ENCODE measurements at regions not wholly inside any gene's neighbourhood (a gene's known extent, or its start where the extent isn't known, plus 50 kb on each side); places are given as distances from the start of the nearest gene placed in this dataset.

- DNase-seq (ENCODE audit: low spot score): no peak
These were observed 132.4 kb upstream of the LMO4 start for GRCh38 chr1:87196110-87196827.

DNA sequence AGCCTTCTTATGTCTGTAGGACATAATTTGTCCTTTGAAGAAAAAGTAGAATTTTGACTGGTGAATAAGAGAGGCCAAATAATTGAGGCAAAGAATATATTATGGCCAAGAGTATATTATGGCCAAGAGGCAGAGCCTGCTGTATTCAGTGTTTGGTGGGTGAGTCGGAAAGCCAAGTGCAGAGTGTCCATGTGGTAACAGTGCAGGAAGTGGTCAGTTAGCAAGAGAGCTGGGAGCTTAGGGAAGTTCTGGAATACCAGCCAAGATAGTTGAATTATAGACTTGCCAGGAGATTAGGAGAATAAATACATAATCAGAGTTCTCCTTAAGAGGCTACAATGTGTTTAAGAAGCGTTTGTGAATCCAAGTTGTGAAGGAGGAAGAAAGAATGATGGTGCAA lies 131.5 kb upstream of the LMO4 start:
- no peak for DNase-seq (ENCODE audit: low spot score)

- no peak for DNase-seq (ENCODE audit: low spot score)
These were observed 131.0 kb upstream of the LMO4 start for GRCh38 chr1:87197641-87198040.

- no peak for DNase-seq (ENCODE audit: low spot score)
These were observed 127.6 kb upstream of the LMO4 start for GRCh38 chr1:87200875-87201638.

GRCh38 chr1:87201768-87202167 lies 126.9 kb upstream of the LMO4 start:
- DNase-seq (ENCODE audit: low spot score): no peak

DNA sequence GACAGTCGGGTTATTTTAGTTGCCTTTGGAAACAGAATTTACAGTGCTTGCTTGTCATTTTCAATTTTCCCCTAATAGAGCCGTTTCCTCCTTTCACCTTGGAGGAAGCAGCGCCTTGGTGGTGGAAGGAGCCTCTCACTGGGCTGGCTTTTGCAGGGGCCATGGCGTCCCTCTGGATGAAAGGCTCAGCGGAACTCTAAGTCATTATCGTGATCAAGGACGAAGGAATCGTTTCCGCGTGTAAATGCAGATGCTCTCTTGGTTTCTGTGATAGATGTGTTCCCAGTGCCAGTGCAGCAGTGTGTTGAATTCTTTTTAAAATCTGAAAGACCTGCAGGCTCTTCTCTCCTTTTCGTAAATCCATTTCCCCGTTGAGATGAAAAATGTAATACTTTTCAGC lies 126.2 kb upstream of the LMO4 start:
- no peak for DNase-seq (ENCODE audit: low spot score)

DNA sequence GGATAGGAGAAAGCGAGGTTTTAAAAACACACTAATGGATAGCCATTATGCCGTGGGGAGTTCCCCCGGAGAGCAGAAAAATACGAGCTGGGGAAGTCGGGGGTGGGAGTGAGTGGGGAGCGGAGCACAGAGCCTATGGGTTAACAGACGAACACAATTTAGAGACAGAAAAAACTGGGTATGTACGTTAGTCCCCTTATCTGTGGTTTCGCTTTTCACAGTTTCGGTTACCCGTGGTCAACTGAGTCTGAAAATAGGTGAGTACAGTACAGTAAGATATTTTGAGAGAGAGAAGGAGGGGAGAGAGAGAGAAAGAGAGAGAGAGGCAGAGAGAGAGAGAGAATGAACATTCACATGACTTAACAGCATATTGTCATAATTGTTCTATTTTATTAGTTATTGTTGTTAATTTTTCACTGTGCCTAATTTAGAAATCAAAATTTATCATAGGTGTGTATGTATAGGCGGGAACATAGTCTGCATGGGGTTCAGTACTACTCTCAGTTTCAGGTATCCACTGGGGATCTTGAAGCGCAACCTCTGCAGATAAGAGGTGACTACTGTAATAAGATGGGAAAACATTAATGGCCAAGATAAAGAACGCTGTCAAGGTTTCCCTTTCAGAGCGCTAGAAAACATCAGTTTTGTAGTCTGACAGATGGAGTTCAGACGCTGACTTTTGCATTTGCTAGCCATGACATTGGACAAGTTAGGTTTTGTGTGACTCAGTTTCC lies 125.6 kb upstream of the LMO4 start:
- DNase-seq (ENCODE audit: low spot score): no peak

DNA sequence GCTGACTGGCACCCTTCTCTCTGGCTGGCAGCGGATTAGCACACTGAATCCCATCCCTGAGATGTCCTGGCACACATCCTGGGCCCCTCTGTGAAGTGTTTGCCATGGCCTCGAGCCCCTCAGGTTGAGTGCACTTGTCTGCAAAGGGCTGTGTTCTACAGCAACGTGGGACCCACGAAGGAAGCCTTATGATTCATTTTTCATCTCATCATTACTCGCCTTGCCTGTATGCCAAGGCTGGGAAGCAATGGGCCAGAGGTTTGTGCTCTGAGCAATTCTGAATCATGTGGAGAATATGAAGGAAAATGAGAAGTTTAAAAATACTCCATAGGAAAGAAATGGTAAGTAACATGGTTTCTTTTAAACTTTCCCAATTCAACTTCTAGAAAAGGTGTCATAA lies 124.8 kb upstream of the LMO4 start:
- DNase-seq (ENCODE audit: low spot score): no peak

DNA sequence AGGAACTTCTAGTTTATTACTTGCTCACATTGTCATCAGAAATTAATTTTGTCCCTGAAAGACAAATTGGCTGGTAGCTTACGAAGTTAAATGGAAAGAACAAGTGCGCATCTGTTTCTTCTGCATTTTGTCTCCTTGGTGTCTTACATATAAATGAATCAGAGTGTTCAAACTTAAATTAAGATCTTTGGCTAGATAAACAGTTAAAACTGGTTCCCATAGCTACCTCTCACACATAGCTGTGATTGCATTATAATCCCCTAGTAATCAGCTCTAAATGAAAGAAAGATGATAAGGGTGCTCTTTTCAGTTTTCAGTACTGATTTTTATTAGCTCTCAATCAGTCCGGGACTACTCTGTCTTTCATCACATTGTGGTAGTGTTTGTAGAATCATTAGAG lies 124.2 kb upstream of the LMO4 start:
- no peak for DNase-seq (ENCODE audit: low spot score)

- no peak for DNase-seq (ENCODE audit: low spot score)
These were observed 123.8 kb upstream of the LMO4 start for GRCh38 chr1:87204921-87205320.

DNA sequence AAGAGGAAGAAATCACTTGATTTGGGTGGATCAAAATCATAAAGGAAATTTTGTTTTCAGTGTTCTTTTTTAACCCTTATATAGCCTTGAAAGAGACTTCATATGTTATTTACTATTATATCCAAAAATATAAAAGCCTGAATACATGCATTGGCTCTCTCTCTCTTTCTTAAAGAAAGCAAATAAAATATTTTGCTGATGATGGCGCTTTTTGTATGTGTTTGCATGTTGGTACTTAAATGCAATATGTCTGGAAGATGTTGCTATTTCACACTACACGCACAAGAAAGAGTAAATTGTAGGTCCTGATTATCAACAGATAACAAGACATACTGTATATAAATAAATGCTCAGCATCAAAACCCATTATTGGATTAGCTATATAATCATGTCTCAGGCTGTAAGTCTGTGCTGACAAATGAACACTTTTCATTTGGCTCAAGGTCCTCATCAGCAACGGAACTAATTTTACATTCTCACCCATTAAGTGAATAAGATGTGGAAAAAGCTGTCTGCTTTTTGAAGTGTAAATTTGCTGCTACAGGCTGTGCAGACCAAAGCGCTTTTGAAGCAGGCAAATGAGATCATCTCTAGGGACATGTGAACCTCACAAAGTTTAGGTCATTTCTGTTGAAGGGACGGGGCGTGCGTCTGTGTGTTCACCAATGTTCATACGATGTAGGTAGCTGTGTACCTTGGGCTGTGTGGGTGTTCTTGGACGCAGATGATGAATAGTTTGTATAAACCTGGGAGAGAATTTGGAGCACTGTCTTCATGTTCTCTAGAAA lies 122.4 kb upstream of the LMO4 start:
- DNase-seq (ENCODE audit: low spot score): no peak

- DNase-seq (ENCODE audit: low spot score): no peak
These were observed 120.6 kb upstream of the LMO4 start for GRCh38 chr1:87208080-87208479.

DNA sequence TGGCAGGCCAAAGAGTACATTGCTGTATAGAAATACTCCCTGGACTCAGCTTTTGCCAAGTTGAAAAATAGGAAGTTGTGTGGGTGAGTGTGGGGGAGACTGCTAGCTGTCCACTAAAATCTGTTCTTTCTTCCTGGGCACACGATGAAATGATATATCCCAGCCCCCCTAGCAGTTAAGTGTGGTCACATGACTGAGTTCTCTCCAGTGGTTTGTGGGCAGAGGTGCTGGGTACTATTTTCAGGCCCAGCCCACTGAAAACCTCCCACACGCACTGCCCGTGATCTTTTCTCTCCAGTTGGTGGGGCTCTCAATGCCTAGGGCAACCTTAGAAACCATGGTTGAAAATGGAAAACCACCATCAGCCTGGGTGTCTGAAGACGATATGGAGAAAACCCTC lies 119.7 kb upstream of the LMO4 start:
- DNase-seq (ENCODE audit: low spot score): no peak

DNA sequence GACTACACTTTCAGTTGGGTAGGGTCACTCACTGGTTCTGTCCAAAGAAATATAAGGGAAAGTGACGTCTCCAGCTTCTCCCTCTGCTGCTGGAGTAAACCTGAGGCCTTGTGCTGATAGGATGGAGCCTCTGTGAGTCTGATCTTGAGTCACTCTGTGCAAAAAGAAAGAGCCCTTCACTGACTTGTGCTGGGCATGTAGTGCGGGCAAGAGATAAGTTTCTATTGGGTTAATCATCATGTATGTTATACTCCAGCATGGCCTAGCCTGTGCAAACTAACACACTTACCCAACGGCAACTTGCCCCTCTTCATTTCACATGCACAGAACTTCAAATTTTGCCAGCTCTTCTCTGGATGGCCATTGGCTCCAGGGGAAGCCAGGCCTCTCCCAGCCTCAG lies 118.5 kb upstream of the LMO4 start:
- DNase-seq (ENCODE audit: low spot score): no peak

GRCh38 chr1:87212431-87213134 lies 116.1 kb upstream of the LMO4 start:
- no peak for DNase-seq (ENCODE audit: low spot score)

DNA sequence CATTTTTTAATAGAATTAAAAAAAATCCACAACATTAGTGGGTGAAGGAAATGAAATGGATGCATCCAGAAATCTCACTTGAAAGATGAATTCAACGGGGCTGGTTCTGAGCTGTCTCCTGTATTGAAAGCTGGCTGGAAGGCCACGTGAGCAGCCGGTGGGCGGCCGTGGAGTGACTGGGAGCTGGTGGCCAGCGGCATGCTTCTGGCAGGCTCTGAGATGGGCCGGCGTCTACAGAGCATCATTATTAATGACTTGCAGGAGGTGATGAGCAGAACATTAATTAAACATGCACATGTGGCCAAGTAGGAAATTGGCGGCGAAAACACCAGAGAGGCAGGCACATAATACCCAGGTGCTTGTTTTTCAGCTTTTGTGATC lies 115.6 kb upstream of the LMO4 start:
- no peak for DNase-seq (ENCODE audit: low spot score)

DNA sequence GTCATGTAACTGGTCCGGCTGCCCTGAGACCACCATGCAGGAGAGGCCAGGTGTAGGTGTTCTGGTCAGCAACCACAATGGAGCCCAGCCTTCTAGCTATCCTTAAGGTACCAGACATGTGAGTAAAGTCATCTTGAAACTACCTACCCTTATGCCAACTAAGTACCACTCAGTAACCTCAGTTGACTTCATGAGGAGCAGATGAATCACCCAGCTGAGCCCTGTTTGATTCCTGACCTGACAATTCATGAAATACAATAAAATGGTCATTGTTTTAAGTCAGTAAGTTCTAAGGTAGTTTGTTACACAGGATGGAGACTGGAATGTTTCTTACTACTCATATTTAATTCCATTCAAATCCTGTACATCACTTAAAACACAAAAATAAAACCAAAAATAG lies 113.1 kb upstream of the LMO4 start:
- no peak for DNase-seq (ENCODE audit: low spot score)

- no peak for DNase-seq (ENCODE audit: low spot score)
These were observed 110.1 kb upstream of the LMO4 start for GRCh38 chr1:87218618-87219017.

- no peak for DNase-seq (ENCODE audit: low spot score)
These were observed 109.5 kb upstream of the LMO4 start for GRCh38 chr1:87219141-87219540.

- DNase-seq (ENCODE audit: low spot score): no peak
These were observed 109.1 kb upstream of the LMO4 start for GRCh38 chr1:87219626-87220025.

DNA sequence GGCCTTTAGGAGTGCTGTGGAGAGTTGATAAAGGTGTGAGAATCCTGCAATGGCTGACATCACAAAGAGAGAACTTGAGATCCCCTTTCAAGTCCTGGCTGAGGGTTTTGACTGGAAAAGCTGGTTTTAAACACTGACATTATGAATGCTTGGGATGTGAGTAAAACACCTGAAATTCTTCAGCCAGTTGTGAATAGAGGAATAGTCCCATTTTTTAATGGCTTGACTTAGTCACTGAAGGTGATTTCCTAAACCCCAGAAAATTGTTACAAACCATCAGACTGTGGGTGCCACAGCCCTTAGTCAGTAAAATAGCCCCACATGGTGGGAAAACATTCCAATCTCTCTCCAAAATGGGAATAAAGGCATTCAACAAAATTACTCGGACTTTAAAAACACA lies 107.7 kb upstream of the LMO4 start:
- DNase-seq (ENCODE audit: low spot score): no peak

DNA sequence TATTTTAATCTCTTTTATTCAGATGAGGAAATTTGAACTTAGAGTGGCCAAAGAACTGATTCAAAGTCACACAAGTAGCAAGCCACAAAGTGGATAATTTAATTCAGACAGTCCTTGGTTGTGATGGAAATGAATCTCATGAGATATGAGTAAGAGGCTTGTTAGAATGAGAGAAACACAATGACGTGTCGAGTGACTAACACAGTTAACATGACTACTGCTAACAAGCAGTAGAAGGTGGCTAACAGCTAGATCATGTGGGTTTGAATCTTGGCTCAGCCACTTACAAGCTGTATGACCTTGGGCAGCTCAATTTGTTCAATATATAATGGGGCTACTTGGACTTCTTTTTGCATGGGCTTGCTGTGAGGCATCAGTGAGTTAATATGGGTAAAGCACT lies 104.5 kb upstream of the LMO4 start:
- DNase-seq (ENCODE audit: low spot score): no peak
